ENCODE measurements at regions not wholly inside any gene's neighbourhood (a gene's known extent, or its start where the extent isn't known, plus 50 kb on each side); places are given as distances from the start of the nearest gene placed in this dataset.

DNA sequence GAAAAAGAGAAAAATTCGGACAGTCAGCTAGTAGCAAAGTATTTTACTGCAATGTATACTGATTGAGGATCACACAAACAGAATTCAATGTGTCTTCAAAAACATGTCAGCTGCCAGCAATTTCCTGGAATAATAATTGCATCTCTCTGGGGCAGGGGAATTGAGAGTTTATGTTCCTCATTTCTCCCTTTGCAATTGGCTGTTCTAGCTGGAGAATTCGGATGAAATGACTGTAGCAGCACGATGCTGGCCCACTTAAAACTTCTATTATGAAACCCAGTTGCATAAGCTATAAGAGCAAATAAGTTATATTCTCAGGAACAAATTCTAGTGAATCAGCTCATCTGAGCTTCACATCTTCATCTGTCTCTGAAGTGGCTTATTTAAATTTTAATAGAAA lies 99.9 kb upstream of the CPEB2 start:
- DNase-seq, result no peak
- Histone ChIP-seq H3K4me3 (no peak overlapping the region), H3K4me1 (replicated peaks in 1 of 2) (no peaks in the 10 kb centered on the region), H3K36me3 (replicated peaks in 1 of 2) (no peaks in the 10 kb centered on the region), H3K27ac (no peak overlapping the region), H3K9me3 (replicated peaks in 1 of 3) (no peaks in the 10 kb centered on the region), H3K27me3 (no peaks in the 10 kb centered on the region)
- WGBS, 4 donors, result 70 to 76% (median 72%) methylated on average over 3 of the region's 3 CpGs
- intact Hi-C loops (cut with DNase I), result no loop called here
- TF ChIP-seq POLR2A (IDR thresholded peaks at IDR 0.05), result no peak
- TF ChIP-seq, protein P1, sequence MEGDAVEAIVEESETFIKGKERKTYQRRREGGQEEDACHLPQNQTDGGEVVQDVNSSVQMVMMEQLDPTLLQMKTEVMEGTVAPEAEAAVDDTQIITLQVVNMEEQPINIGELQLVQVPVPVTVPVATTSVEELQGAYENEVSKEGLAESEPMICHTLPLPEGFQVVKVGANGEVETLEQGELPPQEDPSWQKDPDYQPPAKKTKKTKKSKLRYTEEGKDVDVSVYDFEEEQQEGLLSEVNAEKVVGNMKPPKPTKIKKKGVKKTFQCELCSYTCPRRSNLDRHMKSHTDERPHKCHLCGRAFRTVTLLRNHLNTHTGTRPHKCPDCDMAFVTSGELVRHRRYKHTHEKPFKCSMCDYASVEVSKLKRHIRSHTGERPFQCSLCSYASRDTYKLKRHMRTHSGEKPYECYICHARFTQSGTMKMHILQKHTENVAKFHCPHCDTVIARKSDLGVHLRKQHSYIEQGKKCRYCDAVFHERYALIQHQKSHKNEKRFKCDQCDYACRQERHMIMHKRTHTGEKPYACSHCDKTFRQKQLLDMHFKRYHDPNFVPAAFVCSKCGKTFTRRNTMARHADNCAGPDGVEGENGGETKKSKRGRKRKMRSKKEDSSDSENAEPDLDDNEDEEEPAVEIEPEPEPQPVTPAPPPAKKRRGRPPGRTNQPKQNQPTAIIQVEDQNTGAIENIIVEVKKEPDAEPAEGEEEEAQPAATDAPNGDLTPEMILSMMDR (IDR thresholded peaks at IDR 0.05), result no peak

DNA sequence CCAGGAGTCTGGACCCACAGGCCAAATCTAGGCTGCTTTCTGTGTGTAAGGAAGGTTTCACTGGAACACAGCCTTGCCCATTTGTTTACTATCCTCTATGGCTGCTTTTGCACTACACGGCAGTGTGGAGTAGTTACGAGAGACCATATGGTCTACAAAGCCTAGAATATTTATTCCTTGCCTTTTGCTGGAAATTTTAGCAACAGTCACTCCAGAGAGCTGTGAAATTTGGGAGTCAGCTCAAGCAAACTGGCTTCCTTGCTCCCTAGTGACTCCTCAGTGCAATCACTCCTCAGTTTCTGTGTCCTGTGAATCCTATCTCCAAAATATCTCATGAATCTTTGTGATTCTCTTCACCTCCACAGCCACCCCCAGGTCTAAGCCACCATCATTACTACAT lies 99.0 kb upstream of the CPEB2 start:
- H3K27me3 ChIP-seq, result no peaks in the 10 kb centered on the region
- 87 to 97% (median 95%) methylated on average over 2 of the region's 2 CpGs for WGBS, 4 donors
- H3K4me1 ChIP-seq (replicated peaks in 1 of 2), result no peaks in the 10 kb centered on the region
- H3K27ac ChIP-seq, result no peak overlapping the region
- no peaks in the 10 kb centered on the region for H3K36me3 ChIP-seq (replicated peaks in 1 of 2)
- TF ChIP-seq, protein P1 (IDR thresholded peaks at IDR 0.05), result no peak
- TF ChIP-seq POLR2A (IDR thresholded peaks at IDR 0.05), result no peak
- no peak for DNase-seq
- intact Hi-C loops (cut with DNase I), result no loop called here
- H3K4me3 ChIP-seq, result no peak overlapping the region
- H3K9me3 ChIP-seq (replicated peaks in 1 of 3), result no peaks in the 10 kb centered on the region

DNA sequence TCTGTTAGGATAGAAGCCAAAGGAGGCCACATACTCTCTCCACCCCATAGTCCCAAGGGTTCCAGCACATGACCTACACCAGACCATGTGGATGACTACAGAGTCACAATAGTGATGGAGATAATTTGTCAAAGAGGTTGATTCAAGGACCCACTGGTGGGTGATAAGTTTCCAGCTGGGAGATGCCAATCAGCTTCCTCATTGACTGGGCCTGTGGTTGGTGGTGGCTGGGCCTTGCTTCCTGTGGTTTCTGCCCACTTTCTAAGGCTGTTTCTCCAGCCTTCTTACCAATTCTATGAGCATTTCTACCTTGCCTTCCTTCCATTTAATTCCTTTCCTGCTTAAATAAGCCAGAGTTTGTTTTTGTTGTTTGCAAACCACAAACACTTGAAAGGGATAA lies 95.5 kb upstream of the CPEB2 start:
- Histone ChIP-seq H3K4me3 (no peak overlapping the region), H3K4me1 (replicated peaks in 1 of 2) (no peaks in the 10 kb centered on the region), H3K9me3 (replicated peaks in 1 of 3) (no peaks in the 10 kb centered on the region), H3K27ac (no peak overlapping the region), H3K27me3 (peaks cover 8% of the 10 kb centered on the region), H3K36me3 (replicated peaks in 1 of 2) (no peaks in the 10 kb centered on the region)
- TF ChIP-seq, protein P1 (IDR thresholded peaks at IDR 0.05), result no peak
- TF ChIP-seq POLR2A (IDR thresholded peaks at IDR 0.05), result no peak
- DNase-seq, result no peak
- intact Hi-C loops (cut with DNase I), result no loop called here

DNA sequence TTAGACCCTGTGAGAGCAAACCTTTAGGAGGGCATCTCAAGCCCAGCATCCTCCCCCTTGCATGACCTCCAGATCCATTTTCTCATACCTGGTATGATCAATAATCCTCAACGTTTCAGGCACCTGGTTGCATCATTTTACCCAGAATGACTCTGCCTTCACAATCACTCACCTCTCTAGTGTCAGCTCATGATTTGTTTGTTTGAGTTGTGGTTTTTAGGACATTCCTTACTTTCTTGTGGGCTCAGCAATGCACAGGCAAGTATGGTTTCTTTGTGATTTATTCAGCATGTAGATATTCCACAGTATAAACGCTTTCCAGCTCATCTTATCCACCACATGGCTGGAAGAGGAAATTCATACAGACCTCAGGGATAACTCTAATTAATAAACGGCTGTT lies 93.6 kb upstream of the CPEB2 start:
- Histone ChIP-seq H3K27ac (no peak overlapping the region), H3K27me3 (peaks cover 8% of the 10 kb centered on the region), H3K9me3 (replicated peaks in 1 of 3) (no peaks in the 10 kb centered on the region), H3K4me1 (replicated peaks in 1 of 2) (no peaks in the 10 kb centered on the region), H3K36me3 (replicated peaks in 1 of 2) (no peaks in the 10 kb centered on the region), H3K4me3 (no peak overlapping the region)
- no peak for DNase-seq
- TF ChIP-seq POLR2A (IDR thresholded peaks at IDR 0.05), result no peak
- TF ChIP-seq, protein P1 (IDR thresholded peaks at IDR 0.05), result no peak
- WGBS, 4 donors, result 48 to 70% (median 58%) methylated on average over 3 of the region's 3 CpGs
- intact Hi-C loops (cut with DNase I), result no loop called here

All from adrenal gland (tissue), 9 donors.